SKM-1 (cell line): ENCODE measurements at regions not wholly inside any gene's neighbourhood (a gene's known extent, or its start where the extent isn't known, plus 50 kb on each side); places are given as distances from the start of the nearest gene placed in this dataset.

ENCODE experiments used
- DNase-seq: peaks from one replicate; lab custom pipeline; 2025; ENCODE audit not compliant: unreplicated experiment; lab: John Stamatoyannopoulos, UW

GRCh38 chr16:6247150-6247549 is 1085.5 kb upstream of the RBFOX1 start:
- DNase-seq: no peak

- no peak for DNase-seq
Observed at GRCh38 chr16:6246266-6246665, 1086.4 kb upstream of the RBFOX1 start.

DNA sequence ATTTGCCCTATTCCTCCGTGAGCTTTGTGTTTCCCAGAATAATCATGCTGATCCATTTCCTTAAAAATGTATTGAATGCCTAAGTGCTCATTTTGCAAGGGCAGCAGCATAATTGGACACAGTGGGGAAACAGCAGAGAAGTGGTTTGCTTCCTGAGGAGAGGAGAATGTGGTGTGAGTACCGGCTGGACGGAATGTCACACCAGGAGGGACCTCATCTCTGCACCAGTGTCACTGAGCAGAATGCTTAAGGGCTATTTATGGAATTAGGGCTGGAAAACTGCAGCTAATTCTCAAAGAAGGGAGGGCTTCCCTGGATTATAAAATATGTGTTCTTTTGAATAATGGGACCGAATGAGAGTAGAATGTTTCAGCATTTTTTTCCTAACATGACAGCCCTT is 1100.6 kb upstream of the RBFOX1 start:
- DNase-seq: no peak

DNA sequence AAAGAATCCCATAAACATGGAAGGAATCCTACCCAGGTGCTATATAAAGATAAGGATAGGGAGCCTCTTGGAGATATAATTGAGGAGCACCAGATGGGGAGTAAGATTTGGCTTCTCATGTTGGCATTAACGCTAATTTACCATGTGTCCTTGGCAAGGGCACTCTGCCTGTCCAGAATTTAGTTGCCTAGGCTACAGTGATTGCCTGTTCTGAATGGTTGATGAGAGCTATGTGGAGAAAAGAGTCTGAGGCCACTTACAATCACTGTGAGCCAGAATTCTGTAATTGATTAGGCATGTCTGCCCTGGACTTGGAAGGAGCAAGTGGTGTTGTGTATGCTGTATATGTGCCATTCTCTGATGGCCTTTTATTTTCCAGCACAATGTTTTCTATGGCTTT is 1101.2 kb upstream of the RBFOX1 start:
- no peak for DNase-seq

GRCh38 chr16:6229186-6229585 is 1103.5 kb upstream of the RBFOX1 start:
- no peak for DNase-seq

- no peak for DNase-seq
Observed at GRCh38 chr16:6218855-6219254, 1113.8 kb upstream of the RBFOX1 start.

DNA sequence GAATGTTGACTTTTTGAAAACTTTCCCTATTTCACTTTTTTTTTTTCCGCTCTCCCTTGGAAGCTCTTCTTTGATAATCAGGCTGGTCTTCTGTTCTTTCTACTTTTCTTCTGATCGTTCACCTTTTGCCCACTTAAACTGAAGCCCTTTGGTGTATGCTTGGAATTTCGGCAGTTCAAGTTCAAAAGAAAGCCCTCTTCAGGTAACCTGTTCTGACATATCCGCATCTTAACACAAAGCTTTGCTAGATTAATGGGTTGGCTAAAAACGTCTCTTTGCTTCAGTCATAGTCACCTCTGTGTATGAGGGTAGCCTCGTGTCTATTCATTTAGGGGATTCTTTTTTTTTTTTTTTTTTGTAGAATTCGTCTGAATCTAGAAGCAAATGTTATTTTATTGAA is 1115.8 kb upstream of the RBFOX1 start:
- no peak for DNase-seq

- DNase-seq: no peak
Observed at GRCh38 chr16:6211644-6212043, 1114.0 kb upstream of the EEF2KMT start.

- no peak for DNase-seq
Observed at GRCh38 chr16:6209355-6209930, 1111.8 kb upstream of the EEF2KMT start.

- no peak for DNase-seq
Observed at GRCh38 chr16:6207580-6207979, 1110.0 kb upstream of the EEF2KMT start.

- DNase-seq: no peak
Observed at GRCh38 chr16:6207124-6207523, 1109.5 kb upstream of the EEF2KMT start.

DNA sequence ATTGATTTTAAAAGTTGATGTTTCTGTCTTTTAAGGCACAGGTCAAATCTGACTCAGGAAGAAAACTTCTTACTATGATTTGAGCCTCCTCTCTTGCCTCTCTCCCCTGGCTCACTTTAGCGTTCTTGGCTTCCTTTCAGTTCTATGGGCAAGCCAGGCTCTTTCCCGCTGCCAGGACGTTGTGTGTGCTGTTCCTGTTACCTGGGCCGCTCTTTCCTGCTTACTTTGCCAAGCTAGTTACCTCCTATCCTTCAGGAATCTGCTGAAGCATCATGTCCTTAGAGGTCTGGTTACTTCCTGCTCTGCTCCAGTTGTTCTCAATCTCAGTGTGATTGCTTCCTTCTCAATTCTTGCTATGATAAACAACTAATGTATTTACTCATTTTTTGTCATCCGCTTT is 1108.5 kb upstream of the EEF2KMT start:
- no peak for DNase-seq

DNA sequence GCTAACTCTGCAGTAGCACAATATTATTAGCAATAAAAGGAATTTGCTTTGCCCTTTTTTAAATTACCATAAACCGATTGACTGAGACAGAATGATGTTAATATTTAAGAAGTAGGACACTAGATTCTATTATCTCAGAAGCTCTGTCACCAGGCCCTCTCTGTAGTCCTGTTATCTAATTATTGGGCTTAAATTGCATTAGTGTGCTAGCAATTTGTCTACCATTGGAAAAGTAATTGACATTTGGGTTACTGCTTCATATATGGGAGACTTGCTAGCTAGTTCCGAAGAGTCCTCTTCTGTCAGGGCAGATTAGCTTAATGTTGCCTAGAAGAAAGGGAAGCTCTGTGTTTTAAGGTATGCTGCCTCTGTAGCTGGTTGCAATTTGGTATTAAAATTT is 1107.3 kb upstream of the EEF2KMT start:
- DNase-seq: no peak

GRCh38 chr16:6200861-6201260 is 1103.3 kb upstream of the EEF2KMT start:
- DNase-seq: no peak

DNA sequence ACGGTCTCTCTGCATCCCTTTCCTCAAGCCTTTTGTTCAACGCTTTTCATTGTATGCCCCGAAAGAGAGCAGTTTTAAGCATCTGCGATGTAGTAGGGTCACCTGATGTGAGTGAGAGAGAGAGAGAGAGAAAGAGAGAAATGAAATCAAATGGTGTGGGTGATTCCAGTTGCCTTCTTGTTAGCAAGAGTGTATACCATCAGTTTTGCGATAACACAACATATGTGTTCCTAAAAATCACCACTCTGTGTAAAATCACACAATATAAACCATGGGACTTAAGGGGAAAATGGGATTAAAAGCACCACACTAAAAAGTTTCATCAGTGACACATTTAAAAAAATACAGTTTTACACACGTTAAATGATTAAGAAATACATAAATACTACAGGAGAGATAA is 1102.7 kb upstream of the EEF2KMT start:
- DNase-seq: no peak

DNA sequence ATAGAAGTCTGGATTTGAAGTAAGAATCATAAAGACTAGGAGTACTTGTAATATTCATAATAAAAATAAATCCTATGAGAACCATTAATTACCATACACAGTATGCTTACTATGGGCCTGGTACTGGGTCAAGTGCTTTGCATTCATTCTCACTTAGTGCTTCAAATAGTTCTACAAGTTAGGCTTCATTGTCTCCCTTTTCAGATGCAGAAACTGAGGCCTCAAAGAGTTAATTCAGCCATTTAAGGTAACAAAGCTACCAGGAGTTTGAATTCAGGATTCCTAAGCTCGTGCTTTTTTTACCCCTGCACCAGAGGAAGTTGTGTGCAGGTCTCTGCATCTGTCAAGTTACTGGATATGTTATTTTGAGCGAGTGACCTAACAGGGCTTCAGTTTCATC is 1098.4 kb upstream of the EEF2KMT start:
- DNase-seq: no peak

DNA sequence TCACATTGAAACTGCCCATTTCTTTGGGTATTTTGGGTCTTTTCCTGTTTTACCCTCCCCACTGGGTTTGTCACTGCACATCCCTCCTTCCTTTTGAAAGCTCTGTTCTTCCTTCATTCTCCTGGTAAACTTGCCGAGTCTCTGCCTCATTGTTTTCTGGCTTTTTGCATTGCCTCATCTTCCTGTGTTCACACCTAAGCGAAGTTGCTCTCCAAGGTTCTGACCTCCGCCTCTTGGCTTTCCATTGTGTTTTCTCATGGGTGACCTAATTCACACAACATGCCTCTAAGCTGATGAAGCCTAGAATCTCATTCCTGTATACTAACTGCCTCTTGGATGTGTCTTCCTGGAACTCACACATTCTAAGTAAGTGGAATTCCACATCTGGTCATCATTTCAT is 1096.1 kb upstream of the EEF2KMT start:
- DNase-seq: no peak

DNA sequence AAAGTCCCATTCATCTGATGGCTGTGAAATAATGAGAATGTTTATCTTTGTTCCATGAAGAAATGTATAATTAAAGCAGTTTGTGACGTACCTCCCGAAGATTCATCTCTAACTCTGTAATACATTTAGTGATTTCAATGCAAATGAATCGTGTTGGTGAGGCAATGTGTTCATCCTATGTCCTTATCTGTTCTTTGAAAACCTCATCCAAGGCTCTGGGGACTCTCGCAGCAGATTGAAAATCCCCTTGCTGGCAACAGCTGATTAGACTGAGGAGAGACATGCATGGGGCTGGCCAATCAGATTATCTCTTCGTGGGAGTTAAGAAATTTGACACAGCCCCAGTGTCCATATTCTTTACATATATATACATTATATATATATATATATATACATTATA is 1095.4 kb upstream of the EEF2KMT start:
- DNase-seq: no peak

DNA sequence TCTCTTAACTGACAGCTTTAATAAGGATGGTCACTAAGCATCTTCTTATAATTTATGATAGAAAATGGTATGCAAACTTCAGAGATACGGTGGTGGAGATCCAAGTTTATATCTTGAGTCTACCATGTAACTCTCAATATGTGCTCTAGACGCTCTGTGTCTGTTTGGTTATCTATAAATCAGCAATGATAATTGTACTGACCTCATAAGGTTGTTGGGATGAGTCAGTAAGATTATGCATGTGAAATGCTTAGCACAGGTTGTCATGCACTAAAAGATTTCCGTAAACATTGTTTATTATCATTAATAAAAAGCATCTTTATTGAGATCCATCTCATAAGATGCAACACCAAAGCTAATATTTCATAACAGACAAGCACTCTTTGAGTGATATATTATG is 1094.9 kb upstream of the EEF2KMT start:
- no peak for DNase-seq

DNA sequence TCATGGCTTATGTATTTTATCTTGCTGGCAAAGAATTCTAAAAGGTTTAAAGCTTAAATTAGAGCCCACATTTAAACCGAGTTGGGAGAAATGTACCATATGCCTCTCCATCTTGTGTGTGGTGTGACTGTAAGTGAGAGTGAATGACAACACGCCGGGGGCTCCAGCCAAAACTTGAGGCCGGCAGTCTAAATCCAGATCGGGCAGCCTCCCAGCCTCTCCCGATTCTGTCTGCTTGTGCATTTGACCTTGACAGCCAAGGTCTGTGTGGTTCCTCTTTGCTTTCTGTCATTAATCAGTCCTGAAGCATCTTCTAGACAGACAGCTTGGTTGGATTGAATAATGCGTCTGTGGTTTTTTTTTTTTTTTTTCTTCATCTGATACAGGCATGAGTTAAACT is 1093.2 kb upstream of the EEF2KMT start:
- DNase-seq: no peak

DNA sequence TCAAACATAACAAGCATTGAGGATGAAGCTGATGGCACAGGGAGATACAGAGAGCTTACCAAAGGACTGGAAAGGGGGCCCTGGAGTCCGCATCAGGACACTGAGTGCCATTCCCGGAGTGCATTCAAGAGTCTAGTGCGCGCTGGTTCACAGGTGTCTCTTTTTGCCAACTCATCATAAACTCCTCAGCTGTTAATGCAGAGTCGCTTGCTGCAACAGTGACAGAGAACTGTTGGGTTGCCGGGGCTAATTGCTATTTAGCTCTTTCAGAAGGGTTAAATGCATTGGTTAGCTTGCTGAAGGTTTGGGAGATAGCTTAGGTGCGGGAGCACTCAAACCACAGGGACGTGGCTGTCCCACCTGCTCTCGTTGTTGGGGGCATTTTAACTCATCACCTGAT is 1091.6 kb upstream of the EEF2KMT start:
- DNase-seq: no peak

GRCh38 chr16:6177616-6178180 is 1080.1 kb upstream of the EEF2KMT start:
- no peak for DNase-seq

- DNase-seq: no peak
Observed at GRCh38 chr16:6170022-6170421, 1072.4 kb upstream of the EEF2KMT start.
